HG03139 (cell line): ENCODE measurements at regions not wholly inside any gene's neighbourhood (a gene's known extent, or its start where the extent isn't known, plus 50 kb on each side); places are given as distances from the start of the nearest gene placed in this dataset.

Source experiments
- ATAC-seq: cut with Tn5 transposase; IDR thresholded peaks from one replicate; pipeline ENCODE4 v1.9.1; 2021; ENCODE audit not compliant: unreplicated experiment

- no peak for ATAC-seq
Measured at GRCh38 chr21:28663754-28664153, 328.9 kb downstream of the LTN1 start.

GRCh38 chr21:28663111-28663693 is 329.5 kb downstream of the LTN1 start:
- no peak for ATAC-seq

- no peak for ATAC-seq
Measured at GRCh38 chr21:28657566-28657965, 335.1 kb downstream of the LTN1 start.

- no peak for ATAC-seq
Measured at GRCh38 chr21:28655471-28655870, 337.2 kb downstream of the LTN1 start.

- no peak for ATAC-seq
Measured at GRCh38 chr21:28654406-28654805, 338.3 kb downstream of the LTN1 start.

- ATAC-seq, result no peak
Measured at GRCh38 chr21:28644762-28645161, 347.9 kb downstream of the LTN1 start.

GRCh38 chr21:28642891-28643290 is 349.8 kb downstream of the LTN1 start:
- ATAC-seq, result no peak

- ATAC-seq, result no peak
Measured at GRCh38 chr21:28641731-28642130, 350.9 kb downstream of the LTN1 start.

- ATAC-seq, result no peak
Measured at GRCh38 chr21:28640326-28640725, 352.4 kb downstream of the LTN1 start.

- ATAC-seq, result no peak
Measured at GRCh38 chr21:28639737-28640136, 352.9 kb downstream of the LTN1 start.

- ATAC-seq, result no peak
Measured at GRCh38 chr21:28636752-28637691, 355.7 kb downstream of the LTN1 start.

GRCh38 chr21:28635541-28635940 is 357.1 kb downstream of the LTN1 start:
- no peak for ATAC-seq

- no peak for ATAC-seq
Measured at GRCh38 chr21:28633839-28634555, 358.7 kb downstream of the LTN1 start.

GRCh38 chr21:28632755-28633408 is 359.8 kb downstream of the LTN1 start:
- ATAC-seq, result no peak

- ATAC-seq, result no peak
Measured at GRCh38 chr21:28627691-28628090, 365.0 kb downstream of the LTN1 start.

GRCh38 chr21:28627261-28627660 is 365.4 kb downstream of the LTN1 start:
- ATAC-seq, result no peak

GRCh38 chr21:28624626-28625025 is 368.1 kb downstream of the LTN1 start:
- no peak for ATAC-seq

- ATAC-seq, result no peak
Measured at GRCh38 chr21:28617300-28617699, 375.4 kb downstream of the LTN1 start.

GRCh38 chr21:28615276-28615675 is 377.4 kb downstream of the LTN1 start:
- ATAC-seq, result no peak

- ATAC-seq, result no peak
Measured at GRCh38 chr21:28614791-28615190, 377.9 kb downstream of the LTN1 start.

- no peak for ATAC-seq
Measured at GRCh38 chr21:28608646-28609045, 384.0 kb downstream of the LTN1 start.
